ENCODE measurements at regions not wholly inside any gene's neighbourhood (a gene's known extent, or its start where the extent isn't known, plus 50 kb on each side); places are given as distances from the start of the nearest gene placed in this dataset.

DNA sequence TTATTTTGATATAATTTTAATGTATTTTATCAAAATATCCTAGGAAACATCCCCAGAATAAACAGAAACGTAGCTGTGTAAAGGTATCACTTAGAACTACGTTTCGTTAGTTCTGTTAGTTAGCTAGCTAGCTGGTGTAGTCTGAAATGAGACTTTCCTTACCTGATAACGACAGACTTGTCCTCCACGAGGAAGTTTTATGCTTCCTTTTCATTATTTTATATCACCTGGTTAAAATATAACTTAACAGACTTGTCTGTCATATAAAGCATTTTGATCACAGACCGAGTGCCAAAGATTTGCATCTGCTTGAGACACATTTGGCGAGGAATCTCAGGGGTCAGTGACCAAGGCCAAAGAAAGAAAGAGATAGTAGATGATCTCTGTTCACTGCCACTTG lies 829.5 kb downstream of the VGLL3 start:
- H3K4me3 Mint-ChIP-seq, result no peak overlapping the region
- H3K4me1 ChIP-seq (ENCODE audit: control insufficient read depth in 1 of 2, extremely low read depth in 1 of 2, insufficient read depth in 2 of 2, low read length in 2 of 2), result no peaks in the 10 kb centered on the region
- DNase-seq (no peak), ATAC-seq (replicated peaks in 1 of 4) (no peak)
- no peak overlapping the region for H3K27ac Mint-ChIP-seq
- no peaks in the 10 kb centered on the region for H3K9me3 ChIP-seq
- ChIA-PET POLR2A (no interaction called here), CTCF (no interaction called here)
- no peaks in the 10 kb centered on the region for H3K36me3 Mint-ChIP-seq
- H3K9me3 Mint-ChIP-seq, result peaks cover 7 to 23% (median 12%) of the 10 kb centered on the region in 3 donors
- H3K27me3 ChIP-seq (replicated peaks in 1 of 2; ENCODE audit: control insufficient read depth in 2 of 2, extremely low read depth in 1 of 2, insufficient read depth in 2 of 2, low read length in 1 of 2), result no peaks in the 10 kb centered on the region
- no CpG with 5 or more reads among the region's 7 CpGs for WGBS (ENCODE audit: insufficient coverage)
- no peak overlapping the region for H3K27ac ChIP-seq (ENCODE audit: low read length)
- no peaks in the 10 kb centered on the region for H3K27me3 Mint-ChIP-seq
- H3K4me3 ChIP-seq (ENCODE audit: control insufficient read depth in 1 of 2, extremely low read depth in 1 of 2, low read length in 1 of 2), result no peak overlapping the region
- no peaks in the 10 kb centered on the region for H3K4me1 Mint-ChIP-seq
- H3K36me3 ChIP-seq (ENCODE audit: control insufficient read depth in 2 of 2, extremely low read depth in 1 of 2, insufficient read depth in 1 of 2, low read length in 1 of 2), result no peaks in the 10 kb centered on the region

DNA sequence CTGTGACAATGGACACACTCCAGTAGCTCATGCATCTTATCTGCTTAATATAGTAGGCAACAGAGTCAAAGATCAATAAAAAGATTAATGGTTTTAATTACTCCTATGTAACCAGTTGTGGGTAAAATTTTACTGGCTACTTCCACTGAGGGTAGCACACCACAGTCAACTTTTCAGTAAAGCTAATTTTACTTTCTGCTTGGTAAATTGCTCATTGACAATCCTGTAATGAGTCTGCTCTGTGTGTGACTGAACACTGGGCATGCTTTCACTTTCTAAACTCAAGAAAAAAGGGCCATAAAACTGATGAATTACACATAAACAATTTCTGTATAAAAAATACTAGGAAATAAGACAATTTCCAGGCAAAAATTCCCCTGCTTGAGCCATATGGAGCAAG lies 838.3 kb downstream of the VGLL3 start:
- CTCF ChIA-PET, result no interaction called here
- no peaks in the 10 kb centered on the region for H3K36me3 Mint-ChIP-seq

DNA sequence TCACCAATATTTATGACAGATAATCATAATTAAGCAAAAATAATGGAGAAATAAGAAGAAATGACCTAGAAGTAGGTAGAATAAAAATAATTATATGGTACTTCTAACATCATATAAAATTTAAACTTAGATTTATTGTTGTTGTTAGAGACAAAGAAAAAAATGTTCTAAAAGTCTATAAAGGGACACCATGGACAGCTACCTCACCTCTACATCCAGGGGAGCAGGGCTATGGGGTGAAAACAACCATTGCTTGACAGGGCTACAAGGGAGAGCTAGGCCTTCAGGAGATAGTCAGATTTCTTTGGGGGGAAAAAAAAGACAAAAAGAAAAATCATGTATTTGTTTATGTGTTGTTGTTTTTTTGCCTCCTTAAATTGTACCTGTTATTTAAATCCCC lies 841.9 kb downstream of the VGLL3 start:
- Histone ChIP-seq H3K9me3 (no peaks in the 10 kb centered on the region), H3K4me3 (ENCODE audit: control insufficient read depth in 1 of 2, extremely low read depth in 1 of 2, low read length in 1 of 2) (no peak overlapping the region), H3K27ac (ENCODE audit: low read length) (no peak overlapping the region), H3K27me3 (replicated peaks in 1 of 2; ENCODE audit: control insufficient read depth in 2 of 2, extremely low read depth in 1 of 2, insufficient read depth in 2 of 2, low read length in 1 of 2) (no peaks in the 10 kb centered on the region), H3K36me3 (ENCODE audit: control insufficient read depth in 2 of 2, extremely low read depth in 1 of 2, insufficient read depth in 1 of 2, low read length in 1 of 2) (no peaks in the 10 kb centered on the region), H3K4me1 (ENCODE audit: control insufficient read depth in 1 of 2, extremely low read depth in 1 of 2, insufficient read depth in 2 of 2, low read length in 2 of 2) (no peaks in the 10 kb centered on the region)
- H3K9me3 Mint-ChIP-seq, result peaks cover 12 to 18% (median 13%) of the 10 kb centered on the region in 3 donors
- POLR2A ChIA-PET, result no interaction called here
- H3K27me3 Mint-ChIP-seq, result no peaks in the 10 kb centered on the region
- ATAC-seq (replicated peaks in 1 of 4) (no peak), DNase-seq (no peak)
- CTCF ChIA-PET, result no interaction called here
- H3K4me1 Mint-ChIP-seq, result no peaks in the 10 kb centered on the region
- no peak overlapping the region for H3K4me3 Mint-ChIP-seq
- H3K36me3 Mint-ChIP-seq, result no peaks in the 10 kb centered on the region
- H3K27ac Mint-ChIP-seq, result no peak overlapping the region

More for the DNA sequence above, 838.3 kb downstream of the VGLL3 start:
- Mint-ChIP-seq H3K9me3 (peaks cover 6 to 21% (median 18%) of the 10 kb centered on the region in 3 donors), H3K4me1 (no peaks in the 10 kb centered on the region), H3K27me3 (no peaks in the 10 kb centered on the region), H3K27ac (no peak overlapping the region), H3K4me3 (no peak overlapping the region)
- no peak overlapping the region for H3K27ac ChIP-seq (ENCODE audit: low read length)
- no peaks in the 10 kb centered on the region for H3K36me3 ChIP-seq (ENCODE audit: control insufficient read depth in 2 of 2, extremely low read depth in 1 of 2, insufficient read depth in 1 of 2, low read length in 1 of 2)
- POLR2A ChIA-PET, result no interaction called here
- no peaks in the 10 kb centered on the region for H3K27me3 ChIP-seq (replicated peaks in 1 of 2; ENCODE audit: control insufficient read depth in 2 of 2, extremely low read depth in 1 of 2, insufficient read depth in 2 of 2, low read length in 1 of 2)
- no peaks in the 10 kb centered on the region for H3K9me3 ChIP-seq
- H3K4me1 ChIP-seq (ENCODE audit: control insufficient read depth in 1 of 2, extremely low read depth in 1 of 2, insufficient read depth in 2 of 2, low read length in 2 of 2), result no peaks in the 10 kb centered on the region
- H3K4me3 ChIP-seq (ENCODE audit: control insufficient read depth in 1 of 2, extremely low read depth in 1 of 2, low read length in 1 of 2), result no peak overlapping the region
- ATAC-seq (replicated peaks in 1 of 4) (no peak), DNase-seq (no peak)

DNA sequence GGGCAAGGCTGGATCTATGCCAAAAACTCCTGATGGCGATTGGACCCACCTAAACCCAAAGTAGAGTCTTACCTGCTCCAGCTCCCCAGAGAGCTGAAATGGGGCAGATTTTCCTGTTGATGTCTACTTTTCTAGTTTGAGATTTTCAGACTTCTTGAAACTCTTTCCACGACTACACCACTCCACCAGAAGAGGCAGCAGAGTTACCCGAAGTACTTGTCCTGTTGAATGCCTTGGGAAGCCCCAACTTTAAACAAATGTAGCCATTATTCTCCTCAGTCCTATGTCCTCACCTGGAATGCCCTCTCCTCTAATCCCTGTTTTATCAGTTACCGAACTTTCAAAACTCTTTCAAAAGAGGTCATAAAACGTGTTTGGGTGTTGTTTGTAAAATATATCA lies 843.8 kb downstream of the VGLL3 start:
- H3K36me3 ChIP-seq (ENCODE audit: control insufficient read depth in 2 of 2, extremely low read depth in 1 of 2, insufficient read depth in 1 of 2, low read length in 1 of 2), result no peaks in the 10 kb centered on the region
- ATAC-seq (replicated peaks in 1 of 4) (no peak), DNase-seq (no peak)
- no peaks in the 10 kb centered on the region for H3K9me3 ChIP-seq
- H3K27ac ChIP-seq (ENCODE audit: low read length), result no peak overlapping the region
- peaks cover 12 to 18% (median 16%) of the 10 kb centered on the region in 3 donors for H3K9me3 Mint-ChIP-seq
- 84% methylated on average over 3 of the region's 5 CpGs for WGBS (ENCODE audit: insufficient coverage)
- H3K27ac Mint-ChIP-seq, result no peak overlapping the region
- ChIA-PET CTCF (no interaction called here), POLR2A (no interaction called here)
- no peak overlapping the region for H3K4me3 ChIP-seq (ENCODE audit: control insufficient read depth in 1 of 2, extremely low read depth in 1 of 2, low read length in 1 of 2)
- H3K36me3 Mint-ChIP-seq, result no peaks in the 10 kb centered on the region
- H3K27me3 Mint-ChIP-seq, result no peaks in the 10 kb centered on the region
- no peaks in the 10 kb centered on the region for H3K4me1 ChIP-seq (ENCODE audit: control insufficient read depth in 1 of 2, extremely low read depth in 1 of 2, insufficient read depth in 2 of 2, low read length in 2 of 2)
- no peaks in the 10 kb centered on the region for H3K27me3 ChIP-seq (replicated peaks in 1 of 2; ENCODE audit: control insufficient read depth in 2 of 2, extremely low read depth in 1 of 2, insufficient read depth in 2 of 2, low read length in 1 of 2)
- no peaks in the 10 kb centered on the region for H3K4me1 Mint-ChIP-seq
- no peak overlapping the region for H3K4me3 Mint-ChIP-seq

DNA sequence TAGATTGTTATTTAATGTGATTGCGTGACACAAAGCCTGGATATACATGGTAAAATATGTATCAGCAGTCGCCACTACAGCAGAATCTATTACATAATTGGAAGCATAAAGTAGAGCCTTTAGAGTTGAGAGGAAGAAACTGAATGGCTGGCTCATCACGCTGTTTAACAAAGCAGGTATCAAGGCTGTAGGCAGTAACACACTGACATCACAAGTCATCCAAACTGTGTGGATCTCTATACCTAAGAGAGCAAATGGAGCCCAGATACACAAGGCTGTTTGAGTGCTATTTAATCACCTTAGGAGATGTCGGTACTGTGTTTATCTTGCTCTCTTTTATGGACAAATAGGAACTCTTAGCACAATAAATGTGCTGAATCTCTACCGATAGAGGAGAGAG lies 864.4 kb downstream of the VGLL3 start:
- Mint-ChIP-seq H3K9me3 (peaks cover 4 to 10% (median 9%) of the 10 kb centered on the region in 3 donors), H3K4me3 (no peak overlapping the region), H3K27me3 (no peaks in the 10 kb centered on the region), H3K27ac (no peak overlapping the region), H3K36me3 (no peaks in the 10 kb centered on the region), H3K4me1 (no peaks in the 10 kb centered on the region)
- CTCF ChIA-PET, result no interaction called here
- Histone ChIP-seq H3K4me3 (ENCODE audit: control insufficient read depth in 1 of 2, extremely low read depth in 1 of 2, low read length in 1 of 2) (no peak overlapping the region), H3K36me3 (ENCODE audit: control insufficient read depth in 2 of 2, extremely low read depth in 1 of 2, insufficient read depth in 1 of 2, low read length in 1 of 2) (no peaks in the 10 kb centered on the region), H3K4me1 (ENCODE audit: control insufficient read depth in 1 of 2, extremely low read depth in 1 of 2, insufficient read depth in 2 of 2, low read length in 2 of 2) (no peaks in the 10 kb centered on the region), H3K9me3 (no peaks in the 10 kb centered on the region), H3K27ac (ENCODE audit: low read length) (no peak overlapping the region), H3K27me3 (replicated peaks in 1 of 2; ENCODE audit: control insufficient read depth in 2 of 2, extremely low read depth in 1 of 2, insufficient read depth in 2 of 2, low read length in 1 of 2) (no peaks in the 10 kb centered on the region)
- POLR2A ChIA-PET, result no interaction called here
- ATAC-seq (replicated peaks in 1 of 4) (no peak), DNase-seq (no peak)
- no CpG with 5 or more reads among the region's 5 CpGs for WGBS (ENCODE audit: insufficient coverage)

All from T-cell (primary cell).